Spleen (tissue), 11 donors: ENCODE measurements at regions not wholly inside any gene's neighbourhood (a gene's known extent, or its start where the extent isn't known, plus 50 kb on each side); places are given as distances from the start of the nearest gene placed in this dataset.

Source experiments
- DNase-seq: peaks from one replicate; pipeline ENCODE4 v3.0.0-alpha.2; 2020
- H3K27ac ChIP-seq, 8 donors: fragments of 200-600 bp; sonication (generic) in 7 of 8; 1 replicate in 4 of 8; 2 replicates in 4 of 8; pipeline versions ENCODE4 v1.5.0 to v1.8.0; 2016 to 2021; ENCODE audit warnings: inconsistent platforms in 4 of 8, mild to moderate bottlenecking in 4 of 8, moderate library complexity in 1 of 8
- H3K27me3 ChIP-seq, 7 donors: fragments of 200-600 bp; sonication (generic) in 6 of 7; replicated peaks in 1 of 7; 1 replicate in 4 of 7; 2 replicates in 3 of 7; pipeline versions ENCODE4 v1.5.0 to v1.8.0; 2016 to 2021; ENCODE audit warnings: inconsistent platforms in 3 of 7, mild to moderate bottlenecking in 1 of 7
- H3K36me3 ChIP-seq, 6 donors: fragments of 200-600 bp; sonication (generic) in 5 of 6; 1 replicate in 4 of 6; 2 replicates in 2 of 6; pipeline versions ENCODE4 v1.5.0 to v1.8.0; 2016 to 2021; ENCODE audit warnings: inconsistent platforms in 2 of 6
- H3K4me1 ChIP-seq, 6 donors: fragments of 200-600 bp; sonication (generic) in 5 of 6; 1 replicate in 3 of 6; 2 replicates in 3 of 6; pipeline versions ENCODE4 v1.5.0 to v1.8.0; 2016 to 2021; ENCODE audit warnings: inconsistent platforms in 3 of 6
- H3K4me3 ChIP-seq, 8 donors: fragments of 200-600 bp; sonication (generic) in 7 of 8; 1 replicate in 4 of 8; 2 replicates in 4 of 8; pipeline versions ENCODE4 v1.5.0 to v1.8.0; 2016 to 2021; ENCODE audit warnings: inconsistent platforms in 4 of 8, mild to moderate bottlenecking in 4 of 8, moderate library complexity in 2 of 8
- H3K9me3 ChIP-seq, 8 donors: fragments of 200-600 bp; sonication (generic) in 7 of 8; 1 replicate in 4 of 8; 2 replicates in 4 of 8; pipeline versions ENCODE4 v1.5.0 to v1.8.0; 2016 to 2021; ENCODE audit warnings: inconsistent platforms in 4 of 8
- CTCF ChIP-seq, 11 experiments: fragments of 200-600 bp in 7 of 11; fragments of 450-650 bp in 4 of 11; sonication (generic) in 4 of 11; IDR thresholded peaks in 8 of 11; conservative IDR thresholded peaks in 3 of 11; 1 replicate in 7 of 11; 2 replicates in 4 of 11; pipeline versions ENCODE4 v1.4.0 to v1.8.0; 2016 to 2021; ENCODE audit warnings: antibody characterized with exemption in 11 of 11, inconsistent platforms in 4 of 11, mild to moderate bottlenecking in 1 of 11
- POLR2A ChIP-seq, 3 donors: fragments of 450-650 bp; IDR thresholded peaks; one replicate each; pipeline ENCODE4 v1.5.1; 2017; ENCODE audit warnings: antibody characterized with exemption in 3 of 3, mild to moderate bottlenecking in 1 of 3
- POLR2AphosphoS5 ChIP-seq, 3 donors: sonication (generic); formaldehyde crosslinking; IDR thresholded peaks; one replicate each; pipeline ENCODE4 v1.5.1; 2017; ENCODE audit warnings: antibody characterized with exemption in 3 of 3
- WGBS, 5 donors: extraction: QIAGEN DNeasy Blood & Tissue Kit in 3 of 5; methylation state at CpG; one replicate each; pipeline versions ENCODE4 v1.1.5 to v1.1.7; 2013 to 2018; 5-methylcytosine and 5-hydroxymethylcytosine counted together
- intact Hi-C: fragments of 100-400 bp; cut with DNase I; formaldehyde crosslinking; loops from one replicate; pipeline ENCODE4 v1.15.0; 2023; ENCODE audit warnings: low total_unique reads
- donor health status: healthy with polysubstance abuse.
- donor health status: DM: no; HTN: no; CAD: no; lungs with moderate emphysema.
- donor health status: DM: no; HTN: no; CAD: no.
- donor health status: Bipolar disorder and iron deficiency.
- donor health status: healthy.
- donor health status: DM: no; HTN: no; CAD: no.
- donor health status: DM: yes; HTN: yes; CAD: no.

- no peaks in the 10 kb centered on the region for H3K4me1 ChIP-seq
- H3K4me3 ChIP-seq = no peak overlapping the region
- intact Hi-C loops = no loop called here
- H3K36me3 ChIP-seq = no peaks in the 10 kb centered on the region
- no peak for DNase-seq
- 84 to 95% (median 91%) methylated on average over 1 of the region's 1 CpG for WGBS, 5 donors
- H3K9me3 ChIP-seq = peaks cover 0 to 3% (median 0%) of the 10 kb centered on the region in 8 donors
- no peak overlapping the region for H3K27ac ChIP-seq
- TF ChIP-seq CTCF (IDR thresholded peaks at IDR 0.05 in 8 of 11, conservative IDR thresholded peaks at IDR 0.05 in 3 of 11) (no peak), POLR2A (IDR thresholded peaks at IDR 0.05) (no peak), POLR2AphosphoS5 (IDR thresholded peaks at IDR 0.05) (no peak)
- no peaks in the 10 kb centered on the region for H3K27me3 ChIP-seq
These were observed 453.1 kb downstream of the GBE1 start for GRCh38 chr3:81308306-81308705.

GRCh38 chr3:81307221-81307620 is 454.2 kb downstream of the GBE1 start:
- Histone ChIP-seq H3K27ac (no peak overlapping the region), H3K9me3 (no peaks in the 10 kb centered on the region), H3K36me3 (no peaks in the 10 kb centered on the region), H3K27me3 (no peaks in the 10 kb centered on the region), H3K4me1 (no peaks in the 10 kb centered on the region), H3K4me3 (no peak overlapping the region)
- TF ChIP-seq POLR2AphosphoS5 (IDR thresholded peaks at IDR 0.05) (no peak), POLR2A (IDR thresholded peaks at IDR 0.05) (no peak), CTCF (IDR thresholded peaks at IDR 0.05 in 8 of 11, conservative IDR thresholded peaks at IDR 0.05 in 3 of 11) (no peak)
- no peak for DNase-seq
- WGBS, 5 donors = 92 to 98% (median 96%) methylated on average over 1 of the region's 1 CpG
- intact Hi-C loops = no loop called here

- no peak for DNase-seq
- H3K36me3 ChIP-seq = no peaks in the 10 kb centered on the region
- TF ChIP-seq POLR2AphosphoS5 (IDR thresholded peaks at IDR 0.05) = no peak
- TF ChIP-seq POLR2A (IDR thresholded peaks at IDR 0.05) = no peak
- no peak for TF ChIP-seq CTCF (IDR thresholded peaks at IDR 0.05 in 8 of 11, conservative IDR thresholded peaks at IDR 0.05 in 3 of 11)
- WGBS, 5 donors = 74 to 91% (median 80%) methylated on average over 2 of the region's 2 CpGs
- no peak overlapping the region for H3K27ac ChIP-seq
- no peaks in the 10 kb centered on the region for H3K9me3 ChIP-seq
- H3K4me1 ChIP-seq = no peaks in the 10 kb centered on the region
- intact Hi-C loops = no loop called here
- no peak overlapping the region for H3K4me3 ChIP-seq
- H3K27me3 ChIP-seq = no peaks in the 10 kb centered on the region
These were observed 458.1 kb downstream of the GBE1 start for GRCh38 chr3:81303321-81303720.

GRCh38 chr3:81302045-81302444 is 459.4 kb downstream of the GBE1 start:
- H3K9me3 ChIP-seq = no peaks in the 10 kb centered on the region
- H3K36me3 ChIP-seq = no peaks in the 10 kb centered on the region
- no peak overlapping the region for H3K4me3 ChIP-seq
- 11 to 24% (median 17%) methylated on average over 1 of the region's 1 CpG for WGBS, 5 donors
- H3K27ac ChIP-seq = no peak overlapping the region
- no peaks in the 10 kb centered on the region for H3K4me1 ChIP-seq
- H3K27me3 ChIP-seq = no peaks in the 10 kb centered on the region
- no peak for DNase-seq
- intact Hi-C loops = no loop called here
- TF ChIP-seq POLR2A (IDR thresholded peaks at IDR 0.05) (no peak), CTCF (IDR thresholded peaks at IDR 0.05 in 8 of 11, conservative IDR thresholded peaks at IDR 0.05 in 3 of 11) (peak in 8 of 11 experiments; percentile 23 to 54 (median 42)), POLR2AphosphoS5 (IDR thresholded peaks at IDR 0.05) (no peak)
